Panc1 (cell line): ENCODE measurements at regions not wholly inside any gene's neighbourhood (a gene's known extent, or its start where the extent isn't known, plus 50 kb on each side); places are given as distances from the start of the nearest gene placed in this dataset.

Source experiments
- POLR2AphosphoS5 ChIP-seq: IDR thresholded peaks from 2 replicates; pipeline ENCODE4 v1.6.1; 2012; ENCODE audit warnings: mild to moderate bottlenecking, low read depth, low read length, moderate library complexity
- SIN3A ChIP-seq: IDR thresholded peaks from 2 replicates; pipeline ENCODE4 v1.6.1; 2012; ENCODE audit warnings: low read depth, mild to moderate bottlenecking, low read length, moderate library complexity, borderline replicate concordance; ENCODE audit not compliant: insufficient read depth
- TCF7L2 ChIP-seq: IDR thresholded peaks from 2 replicates; pipeline ENCODE4 v1.6.1; 2011; ENCODE audit warnings: mild to moderate bottlenecking, low read depth, low read length, inconsistent platforms
- TF ChIP-seq, protein P1 (sequence below): fragments of 450-650 bp; IDR thresholded peaks from 2 replicates; pipeline ENCODE4 v1.5.1; 2017; ENCODE audit warnings: mild to moderate bottlenecking
- TF ChIP-seq, protein P2 (sequence below), 2 experiments: IDR thresholded peaks; 2 replicates each; pipeline ENCODE4 v1.6.1; 2011 to 2012; ENCODE audit warnings: low read depth in 2 of 2, control low read depth in 1 of 2, low read length in 1 of 2, mild to moderate bottlenecking in 1 of 2, moderate library complexity in 1 of 2; ENCODE audit not compliant: insufficient read depth in 1 of 2

DNA sequence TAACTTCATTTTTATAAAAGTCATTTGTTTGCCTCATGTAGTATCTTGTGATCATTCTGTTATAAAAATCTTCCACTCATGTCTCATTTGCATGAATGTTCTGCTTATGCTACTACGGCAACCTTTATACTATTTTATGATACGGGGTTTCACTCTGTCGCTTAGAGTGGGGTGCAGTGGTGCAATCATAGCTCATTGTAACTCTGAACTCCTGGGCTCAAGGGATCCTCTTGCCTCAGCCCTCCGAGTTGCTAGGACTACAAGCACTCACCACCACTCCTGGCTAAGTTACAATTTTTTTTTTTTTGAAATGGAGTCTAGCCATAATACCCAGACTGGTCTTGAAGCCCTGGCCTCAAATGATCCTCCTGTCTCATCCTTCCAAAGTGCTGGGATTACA, 154.4 kb upstream of the PREP start:
- TF ChIP-seq SIN3A (no peak), POLR2AphosphoS5 (no peak), TCF7L2 (no peak)
- TF ChIP-seq, protein P1, sequence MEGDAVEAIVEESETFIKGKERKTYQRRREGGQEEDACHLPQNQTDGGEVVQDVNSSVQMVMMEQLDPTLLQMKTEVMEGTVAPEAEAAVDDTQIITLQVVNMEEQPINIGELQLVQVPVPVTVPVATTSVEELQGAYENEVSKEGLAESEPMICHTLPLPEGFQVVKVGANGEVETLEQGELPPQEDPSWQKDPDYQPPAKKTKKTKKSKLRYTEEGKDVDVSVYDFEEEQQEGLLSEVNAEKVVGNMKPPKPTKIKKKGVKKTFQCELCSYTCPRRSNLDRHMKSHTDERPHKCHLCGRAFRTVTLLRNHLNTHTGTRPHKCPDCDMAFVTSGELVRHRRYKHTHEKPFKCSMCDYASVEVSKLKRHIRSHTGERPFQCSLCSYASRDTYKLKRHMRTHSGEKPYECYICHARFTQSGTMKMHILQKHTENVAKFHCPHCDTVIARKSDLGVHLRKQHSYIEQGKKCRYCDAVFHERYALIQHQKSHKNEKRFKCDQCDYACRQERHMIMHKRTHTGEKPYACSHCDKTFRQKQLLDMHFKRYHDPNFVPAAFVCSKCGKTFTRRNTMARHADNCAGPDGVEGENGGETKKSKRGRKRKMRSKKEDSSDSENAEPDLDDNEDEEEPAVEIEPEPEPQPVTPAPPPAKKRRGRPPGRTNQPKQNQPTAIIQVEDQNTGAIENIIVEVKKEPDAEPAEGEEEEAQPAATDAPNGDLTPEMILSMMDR: no peak
- TF ChIP-seq, protein P2, sequence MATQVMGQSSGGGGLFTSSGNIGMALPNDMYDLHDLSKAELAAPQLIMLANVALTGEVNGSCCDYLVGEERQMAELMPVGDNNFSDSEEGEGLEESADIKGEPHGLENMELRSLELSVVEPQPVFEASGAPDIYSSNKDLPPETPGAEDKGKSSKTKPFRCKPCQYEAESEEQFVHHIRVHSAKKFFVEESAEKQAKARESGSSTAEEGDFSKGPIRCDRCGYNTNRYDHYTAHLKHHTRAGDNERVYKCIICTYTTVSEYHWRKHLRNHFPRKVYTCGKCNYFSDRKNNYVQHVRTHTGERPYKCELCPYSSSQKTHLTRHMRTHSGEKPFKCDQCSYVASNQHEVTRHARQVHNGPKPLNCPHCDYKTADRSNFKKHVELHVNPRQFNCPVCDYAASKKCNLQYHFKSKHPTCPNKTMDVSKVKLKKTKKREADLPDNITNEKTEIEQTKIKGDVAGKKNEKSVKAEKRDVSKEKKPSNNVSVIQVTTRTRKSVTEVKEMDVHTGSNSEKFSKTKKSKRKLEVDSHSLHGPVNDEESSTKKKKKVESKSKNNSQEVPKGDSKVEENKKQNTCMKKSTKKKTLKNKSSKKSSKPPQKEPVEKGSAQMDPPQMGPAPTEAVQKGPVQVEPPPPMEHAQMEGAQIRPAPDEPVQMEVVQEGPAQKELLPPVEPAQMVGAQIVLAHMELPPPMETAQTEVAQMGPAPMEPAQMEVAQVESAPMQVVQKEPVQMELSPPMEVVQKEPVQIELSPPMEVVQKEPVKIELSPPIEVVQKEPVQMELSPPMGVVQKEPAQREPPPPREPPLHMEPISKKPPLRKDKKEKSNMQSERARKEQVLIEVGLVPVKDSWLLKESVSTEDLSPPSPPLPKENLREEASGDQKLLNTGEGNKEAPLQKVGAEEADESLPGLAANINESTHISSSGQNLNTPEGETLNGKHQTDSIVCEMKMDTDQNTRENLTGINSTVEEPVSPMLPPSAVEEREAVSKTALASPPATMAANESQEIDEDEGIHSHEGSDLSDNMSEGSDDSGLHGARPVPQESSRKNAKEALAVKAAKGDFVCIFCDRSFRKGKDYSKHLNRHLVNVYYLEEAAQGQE (IDR thresholded peaks at IDR 0.05; ENCODE audit: insufficient read depth in 1 of 2, low read depth in 2 of 2, low read length in 1 of 2): no peak
